ENCODE measurements at regions not wholly inside any gene's neighbourhood (a gene's known extent, or its start where the extent isn't known, plus 50 kb on each side); places are given as distances from the start of the nearest gene placed in this dataset.

- H3K79me1 ChIP-seq (ENCODE audit: low read depth in 1 of 2, low read length in 2 of 2): no peaks in the 10 kb centered on the region
- no peak overlapping the region for H3K4me3 ChIP-seq (ENCODE audit: insufficient read depth, low read depth, low read length)
- H3K23ac ChIP-seq (ENCODE audit: low read depth, low read length): no peak overlapping the region
- TF ChIP-seq RCOR1 (IDR thresholded peaks at IDR 0.05; ENCODE audit: insufficient replicate concordance, low read length): no peak
- no peak for TF ChIP-seq RAD21 (IDR thresholded peaks at IDR 0.05; ENCODE audit: low read length)
- no peak for TF ChIP-seq MXI1 (IDR thresholded peaks at IDR 0.05; ENCODE audit: borderline replicate concordance, low read depth, low read length)
- TF ChIP-seq BHLHE40 (IDR thresholded peaks at IDR 0.05; ENCODE audit: low read depth, low read length): no peak
- TF ChIP-seq MAZ (IDR thresholded peaks at IDR 0.05; ENCODE audit: borderline replicate concordance, low read depth, low read length): no peak
- TF ChIP-seq, protein P1, sequence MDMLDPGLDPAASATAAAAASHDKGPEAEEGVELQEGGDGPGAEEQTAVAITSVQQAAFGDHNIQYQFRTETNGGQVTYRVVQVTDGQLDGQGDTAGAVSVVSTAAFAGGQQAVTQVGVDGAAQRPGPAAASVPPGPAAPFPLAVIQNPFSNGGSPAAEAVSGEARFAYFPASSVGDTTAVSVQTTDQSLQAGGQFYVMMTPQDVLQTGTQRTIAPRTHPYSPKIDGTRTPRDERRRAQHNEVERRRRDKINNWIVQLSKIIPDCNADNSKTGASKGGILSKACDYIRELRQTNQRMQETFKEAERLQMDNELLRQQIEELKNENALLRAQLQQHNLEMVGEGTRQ (IDR thresholded peaks at IDR 0.05; ENCODE audit: low read depth, low read length): no peak
- dilution Hi-C loops (cut with HindIII; ENCODE audit: low sequenced_read_pairs, unreplicated experiment) (no loop called here), in situ Hi-C loops (cut with MboI; ENCODE audit: low sequenced_read_pairs) (no loop called here), intact Hi-C loops (cut with micrococcal nuclease) (no loop called here)
- H2BK5ac ChIP-seq (ENCODE audit: low read depth, low read length, poor library complexity, severe bottlenecking): no peak overlapping the region
- no peak overlapping the region for H3K14ac ChIP-seq (replicated peaks; ENCODE audit: low read depth, low read length)
- H4K91ac ChIP-seq (ENCODE audit: insufficient read depth, low read depth, low read length): no peak overlapping the region
- H2AK5ac ChIP-seq (ENCODE audit: low read depth, low read length): no peak overlapping the region
- H3K4me1 ChIP-seq (ENCODE audit: control insufficient read depth, insufficient read depth, low read length): no peaks in the 10 kb centered on the region
- no peak overlapping the region for H3K18ac ChIP-seq (ENCODE audit: low read depth, low read length)
- no peak overlapping the region for H4K8ac ChIP-seq (ENCODE audit: low read depth in 2 of 2, low read length in 2 of 2)
- DNase-seq (no peak), ATAC-seq (ENCODE audit: low read depth) (no peak)
- no peak overlapping the region for H3K4ac ChIP-seq (ENCODE audit: low read depth, low read length)
- no peak overlapping the region for H3K4me2 ChIP-seq (ENCODE audit: low read depth, low read length)
- no CpG with 5 or more reads among the region's 4 CpGs for WGBS, 2 experiments (ENCODE audit: extremely low coverage in 2 of 2, insufficient read length in 1 of 2)
- BruUV-seq (replicated peaks): no TSS peak
- no peak overlapping the region for H3K9ac ChIP-seq (ENCODE audit: low read depth, low read length)
- no peak overlapping the region for H4K5ac ChIP-seq (ENCODE audit: low read depth, low read length)
- H2BK15ac ChIP-seq (ENCODE audit: low read depth, low read length): no peak overlapping the region
- no peaks in the 10 kb centered on the region for H3K36me3 ChIP-seq (ENCODE audit: control insufficient read depth, insufficient read depth, low read length)
- no peak overlapping the region for H2BK120ac ChIP-seq (ENCODE audit: low read depth, low read length)
- POLR2A ChIA-PET (ENCODE audit: unreplicated experiment): no interaction called here
- H3K9me1 ChIP-seq (ENCODE audit: insufficient read depth, low read length): no peaks in the 10 kb centered on the region
- no peak overlapping the region for H3K27ac ChIP-seq (ENCODE audit: insufficient read depth, low read length)
- no peaks in the 10 kb centered on the region for H3K27me3 ChIP-seq (ENCODE audit: control insufficient read depth, insufficient read depth, low read length)
- H3K9me3 ChIP-seq (ENCODE audit: control insufficient read depth, insufficient read depth, low read length): peaks cover 50% of the 10 kb centered on the region
- H2AK9ac ChIP-seq (replicated peaks; ENCODE audit: low read depth, low read length, poor library complexity): no peak overlapping the region
- CTCF ChIA-PET: interaction anchor here (0.7 kb wide), 1 partner anchor 42 kb away, joined by 3 read pairs; no protein-coding TSS in a partner anchor
- H2BK20ac ChIP-seq (ENCODE audit: low read depth, low read length): no peak overlapping the region
- no peak overlapping the region for H3K56ac ChIP-seq (ENCODE audit: extremely low read depth, insufficient read depth, low read length)
- no peaks in the 10 kb centered on the region for H4K20me1 ChIP-seq (ENCODE audit: insufficient read depth, low read length)
- H2AFZ ChIP-seq (replicated peaks; ENCODE audit: low read length, poor library complexity): no peak overlapping the region
These were observed 301.7 kb downstream of the EIPR1 start for GRCh38 chr2:3075991-3076340.
